Heart left ventricle (tissue), 16 donors: ENCODE measurements at regions not wholly inside any gene's neighbourhood (a gene's known extent, or its start where the extent isn't known, plus 50 kb on each side); places are given as distances from the start of the nearest gene placed in this dataset.
A peak's percentile ranks its signal among the peaks of the same experiment; 100 is the strongest.

Source experiments
- ATAC-seq, 4 donors: fragments of 200-7000 bp; cut with Tn5 transposase; one replicate each; pipeline ENCODE4 v1.9.1; 2020 to 2022; ENCODE audit warnings: moderate library complexity in 4 of 4, mild to moderate bottlenecking in 3 of 4, moderate number of reproducible peaks in 1 of 4
- DNase-seq, 5 donors: peaks; one replicate each; pipeline ENCODE4 v3.0.0-alpha.2; 2020
- H3K27ac ChIP-seq, 12 donors: fragments of 200-600 bp; sonication (generic) in 4 of 12; one replicate each; pipeline versions ENCODE4 v1.5.0 to v1.8.0; 2016 to 2022; ENCODE audit warnings: mild to moderate bottlenecking in 2 of 12
- H3K27me3 ChIP-seq, 9 donors: fragments of 200-600 bp; sonication (generic) in 2 of 9; one replicate each; pipeline versions ENCODE4 v1.5.1 to v1.8.0; 2016 to 2022; ENCODE audit warnings: mild to moderate bottlenecking in 3 of 9
- H3K36me3 ChIP-seq, 9 donors: fragments of 200-600 bp; sonication (generic) in 2 of 9; one replicate each; pipeline versions ENCODE4 v1.5.0 to v1.8.0; 2018 to 2022; ENCODE audit warnings: mild to moderate bottlenecking in 2 of 9
- H3K4me1 ChIP-seq, 12 donors: fragments of 200-600 bp; sonication (generic) in 4 of 12; one replicate each; pipeline versions ENCODE4 v1.5.0 to v1.8.0; 2016 to 2022; ENCODE audit warnings: mild to moderate bottlenecking in 3 of 12
- H3K4me3 ChIP-seq, 12 donors: fragments of 200-600 bp; sonication (generic) in 4 of 12; one replicate each; pipeline versions ENCODE4 v1.5.0 to v1.8.0; 2017 to 2022; ENCODE audit warnings: mild to moderate bottlenecking in 9 of 12, moderate library complexity in 4 of 12
- H3K9me3 ChIP-seq, 12 donors: fragments of 200-600 bp; sonication (generic) in 4 of 12; one replicate each; pipeline versions ENCODE4 v1.5.0 to v1.8.0; 2016 to 2022; ENCODE audit warnings: mild to moderate bottlenecking in 1 of 12
- POLR2A ChIP-seq, 2 donors: fragments of 450-650 bp; IDR thresholded peaks; one replicate each; pipeline ENCODE4 v1.6.1; 2017; ENCODE audit warnings: antibody characterized with exemption in 2 of 2, mild to moderate bottlenecking in 2 of 2, moderate library complexity in 2 of 2
- WGBS, 4 donors: extraction: QIAGEN DNeasy Blood & Tissue Kit in 2 of 4; methylation state at CpG; one replicate each; pipeline versions ENCODE4 v1.1.5 to v1.1.7; 2013 to 2018; 5-methylcytosine and 5-hydroxymethylcytosine counted together
- intact Hi-C, 10 donors: fragments of 100-400 bp; cut with DNase I; formaldehyde crosslinking; loops; one replicate each; pipeline versions ENCODE4 v1.11.1 to v1.14.2; 2022
- TF ChIP-seq, protein P1 (sequence below), 12 donors: fragments of 200-600 bp; sonication (generic) in 4 of 12; IDR thresholded peaks; one replicate each; pipeline versions ENCODE4 v1.5.0 to v1.8.0; 2018 to 2022; ENCODE audit warnings: antibody characterized with exemption in 12 of 12, mild to moderate bottlenecking in 5 of 12
- donor health status: ischemic (EF 13 %, LVEDD 7.1; RV severe dilation, severe dysfunction).
- donor health status: healthy with polysubstance abuse.
- donor health status: DM: no; HTN: yes; CAD: no.
- donor health status: DM: no; HTN: no; CAD: no.
- donor health status: ischemic (EF 25% LVEDD 6.9; RV normal size, moderate dysfunction).
- donor health status: ischemic (EF 25% LVEDD 5.7; RV mildly dilated, moderate dysfunction).
- donor health status: healthy.
- donor health status: DM: yes; HTN: yes; CAD: no.
- donor health status: ischemic (EF 35%, LVEDD 5.7; RV mildly dilated, moderate dysfunction).
- donor health status: nonischemic (EF 11% LVEDD 7.7; RV severe dilation, severe dysfunction).
- donor health status: DM: yes; HTN: yes; CAD: no.
- donor health status: PGD.
- donor health status: ischemic (EF 29% LVEDD 5.4; RV normal size, mild dysfunction).
- donor health status: nonischemic (EF 23%, LVEDD 6.1; RV moderate dilation, normal function).

- H3K27me3 ChIP-seq: no peaks in the 10 kb centered on the region
- WGBS, 4 donors: 64 to 71% (median 70%) methylated on average over 2 of the region's 2 CpGs
- DNase-seq (no peak), ATAC-seq (no peak)
- no peaks in the 10 kb centered on the region for H3K4me1 ChIP-seq
- TF ChIP-seq, protein P1, sequence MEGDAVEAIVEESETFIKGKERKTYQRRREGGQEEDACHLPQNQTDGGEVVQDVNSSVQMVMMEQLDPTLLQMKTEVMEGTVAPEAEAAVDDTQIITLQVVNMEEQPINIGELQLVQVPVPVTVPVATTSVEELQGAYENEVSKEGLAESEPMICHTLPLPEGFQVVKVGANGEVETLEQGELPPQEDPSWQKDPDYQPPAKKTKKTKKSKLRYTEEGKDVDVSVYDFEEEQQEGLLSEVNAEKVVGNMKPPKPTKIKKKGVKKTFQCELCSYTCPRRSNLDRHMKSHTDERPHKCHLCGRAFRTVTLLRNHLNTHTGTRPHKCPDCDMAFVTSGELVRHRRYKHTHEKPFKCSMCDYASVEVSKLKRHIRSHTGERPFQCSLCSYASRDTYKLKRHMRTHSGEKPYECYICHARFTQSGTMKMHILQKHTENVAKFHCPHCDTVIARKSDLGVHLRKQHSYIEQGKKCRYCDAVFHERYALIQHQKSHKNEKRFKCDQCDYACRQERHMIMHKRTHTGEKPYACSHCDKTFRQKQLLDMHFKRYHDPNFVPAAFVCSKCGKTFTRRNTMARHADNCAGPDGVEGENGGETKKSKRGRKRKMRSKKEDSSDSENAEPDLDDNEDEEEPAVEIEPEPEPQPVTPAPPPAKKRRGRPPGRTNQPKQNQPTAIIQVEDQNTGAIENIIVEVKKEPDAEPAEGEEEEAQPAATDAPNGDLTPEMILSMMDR (IDR thresholded peaks at IDR 0.05): no peak
- no peak for TF ChIP-seq POLR2A (IDR thresholded peaks at IDR 0.05)
- H3K27ac ChIP-seq: peak overlapping the region in 1 of 12 donors; percentile 19
- H3K4me3 ChIP-seq: no peak overlapping the region
- H3K9me3 ChIP-seq: no peaks in the 10 kb centered on the region
- no peaks in the 10 kb centered on the region for H3K36me3 ChIP-seq
- intact Hi-C loops: no loop called here
Measured at GRCh38 chr2:57434441-57434840, 612.2 kb upstream of the VRK2 start.

GRCh38 chr2:57434972-57435371 lies 611.6 kb upstream of the VRK2 start:
- Histone ChIP-seq H3K4me3 (no peak overlapping the region), H3K4me1 (no peaks in the 10 kb centered on the region), H3K27ac (peak overlapping the region in 1 of 12 donors; percentile 19), H3K27me3 (no peaks in the 10 kb centered on the region), H3K9me3 (no peaks in the 10 kb centered on the region), H3K36me3 (no peaks in the 10 kb centered on the region)
- DNase-seq (no peak), ATAC-seq (no peak)
- intact Hi-C loops: no loop called here
- TF ChIP-seq, protein P1 (IDR thresholded peaks at IDR 0.05): no peak
- no peak for TF ChIP-seq POLR2A (IDR thresholded peaks at IDR 0.05)
- WGBS, 4 donors: 89 to 96% (median 92%) methylated on average over 1 of the region's 1 CpG

DNA sequence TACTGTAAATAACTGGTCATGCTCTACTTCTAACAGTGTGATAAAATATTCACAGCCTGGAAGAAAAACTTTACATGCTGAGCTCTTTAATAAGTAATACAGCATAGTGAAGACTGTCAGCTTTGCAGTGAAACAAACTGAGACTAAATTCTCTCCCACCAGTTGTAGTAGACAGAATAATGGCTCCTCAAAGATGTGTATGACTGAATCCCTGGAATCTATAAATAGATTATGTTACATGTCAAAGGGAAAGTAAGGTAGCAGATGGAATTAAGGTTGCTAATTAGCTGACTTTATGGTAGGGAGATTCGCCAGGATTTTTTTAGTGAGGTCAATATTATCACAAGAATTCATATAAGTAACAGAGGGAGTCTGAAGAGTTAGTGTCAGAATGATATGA lies 609.5 kb upstream of the VRK2 start:
- Histone ChIP-seq H3K27ac (no peak overlapping the region), H3K4me1 (no peaks in the 10 kb centered on the region), H3K27me3 (no peaks in the 10 kb centered on the region), H3K9me3 (no peaks in the 10 kb centered on the region), H3K4me3 (no peak overlapping the region), H3K36me3 (no peaks in the 10 kb centered on the region)
- 34 to 67% (median 45%) methylated on average over 1 of the region's 1 CpG for WGBS, 4 donors
- DNase-seq (no peak), ATAC-seq (no peak)
- intact Hi-C loops: no loop called here
- TF ChIP-seq, protein P1 (IDR thresholded peaks at IDR 0.05): no peak
- TF ChIP-seq POLR2A (IDR thresholded peaks at IDR 0.05): no peak

- Histone ChIP-seq H3K4me1 (no peaks in the 10 kb centered on the region), H3K27ac (no peak overlapping the region), H3K36me3 (no peaks in the 10 kb centered on the region), H3K4me3 (no peak overlapping the region), H3K9me3 (no peaks in the 10 kb centered on the region), H3K27me3 (no peaks in the 10 kb centered on the region)
- ATAC-seq (no peak), DNase-seq (no peak)
- intact Hi-C loops: no loop called here
- TF ChIP-seq, protein P1 (IDR thresholded peaks at IDR 0.05): no peak
- TF ChIP-seq POLR2A (IDR thresholded peaks at IDR 0.05): no peak
- 89 to 94% (median 91%) methylated on average over 1 of the region's 1 CpG for WGBS, 4 donors
Measured at GRCh38 chr2:57440437-57440836, 606.2 kb upstream of the VRK2 start.
